ENCODE measurements at regions not wholly inside any gene's neighbourhood (a gene's known extent, or its start where the extent isn't known, plus 50 kb on each side); places are given as distances from the start of the nearest gene placed in this dataset.

- no peak for DNase-seq (ENCODE audit: low spot score)
Observed at GRCh38 chr4:123939621-123940020, 543.0 kb downstream of the SPRY1 start.

DNA sequence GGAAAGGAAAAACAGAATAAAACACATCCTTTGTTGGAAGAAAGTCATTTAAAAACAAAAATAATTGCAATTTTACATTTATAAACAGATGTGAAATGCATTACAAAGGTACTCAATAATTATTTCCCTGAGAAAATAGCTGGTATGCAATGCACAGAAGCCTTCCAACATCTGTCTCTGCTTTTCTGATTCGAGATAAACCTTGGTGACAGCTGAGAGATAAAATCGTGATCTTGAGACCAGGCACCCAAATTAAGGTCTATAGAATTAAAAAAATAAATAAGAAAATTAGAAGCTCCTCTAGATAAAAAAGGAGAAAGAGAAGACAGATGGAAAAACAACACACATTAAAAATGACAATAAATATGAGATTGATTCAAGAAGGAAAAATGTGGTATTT lies 544.0 kb downstream of the SPRY1 start:
- DNase-seq (ENCODE audit: low spot score): no peak

DNA sequence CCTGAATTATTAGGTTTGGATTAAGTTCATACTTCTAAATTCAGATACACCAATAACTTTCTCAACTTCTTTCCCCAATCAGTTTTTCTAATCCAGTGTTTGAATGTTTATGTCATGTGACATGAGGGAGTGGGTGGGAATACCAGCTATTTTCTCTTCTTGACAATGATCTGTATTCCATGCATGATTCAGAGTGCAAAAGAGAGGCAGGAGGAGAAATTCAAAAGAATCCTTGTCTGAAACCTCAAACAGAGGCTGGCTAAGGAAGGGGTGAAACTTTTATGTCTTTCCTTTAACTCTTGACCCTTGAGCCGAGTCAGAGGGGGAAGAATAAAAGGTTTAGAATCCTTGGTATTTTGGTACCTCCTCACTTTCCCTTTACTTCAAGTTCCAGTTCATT lies 544.7 kb downstream of the SPRY1 start:
- no peak for DNase-seq (ENCODE audit: low spot score)

DNA sequence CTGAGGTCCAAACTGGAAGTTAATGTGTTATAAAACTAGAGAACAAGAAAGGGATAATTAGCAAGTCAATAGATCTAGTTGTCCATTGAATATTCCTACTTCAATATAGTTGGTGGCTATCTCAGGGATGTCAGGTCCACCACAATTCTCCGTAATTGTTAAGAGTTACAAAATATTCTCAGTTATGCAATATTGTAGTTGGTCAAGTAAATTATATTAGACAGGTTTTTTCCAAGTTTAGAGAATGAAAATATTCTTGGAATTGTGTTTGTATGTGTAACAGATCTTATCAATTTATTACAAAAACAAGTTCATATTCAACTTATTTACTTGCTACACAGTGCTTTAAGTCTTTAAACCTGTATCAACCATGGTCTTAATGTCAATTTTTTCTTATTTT lies 547.4 kb downstream of the SPRY1 start:
- DNase-seq (ENCODE audit: low spot score): no peak

DNA sequence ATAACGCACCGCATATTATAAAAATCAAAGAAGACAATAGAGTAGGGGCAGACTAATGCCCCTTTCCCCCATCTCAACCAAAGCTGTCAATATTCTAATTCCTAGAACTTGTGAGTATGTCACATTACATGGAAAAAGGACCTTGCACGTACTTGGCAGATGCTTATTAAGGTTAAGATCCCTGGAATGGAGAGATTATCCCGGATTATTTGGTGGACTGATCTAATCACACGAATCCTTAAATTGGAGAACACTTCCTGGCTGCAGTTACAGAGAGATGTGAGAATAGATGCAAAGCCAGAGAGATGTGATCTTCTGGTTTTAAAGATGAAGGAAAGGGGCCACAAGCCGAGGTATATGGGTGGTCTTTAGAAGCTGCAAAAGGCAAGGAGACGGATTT lies 548.7 kb downstream of the SPRY1 start:
- no peak for DNase-seq (ENCODE audit: low spot score)

DNA sequence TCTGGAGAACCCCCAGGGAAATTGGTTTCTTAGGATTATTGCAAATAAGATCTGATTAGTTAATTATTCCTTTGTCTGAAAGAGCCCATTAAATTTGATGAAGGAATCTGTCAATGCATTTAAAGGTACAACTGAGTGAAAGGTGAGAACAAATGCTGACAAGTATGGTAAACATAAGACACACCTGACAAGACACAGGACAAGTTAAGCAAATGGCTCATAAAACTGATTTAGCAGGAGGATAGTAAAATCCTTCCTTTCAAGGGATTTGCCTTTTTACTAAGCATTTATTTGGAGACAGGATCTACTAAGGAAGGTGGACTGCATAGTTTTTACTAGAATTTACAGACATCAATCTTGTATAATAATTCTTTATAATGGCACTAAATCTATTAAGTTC lies 553.9 kb downstream of the SPRY1 start:
- DNase-seq (ENCODE audit: low spot score): no peak

DNA sequence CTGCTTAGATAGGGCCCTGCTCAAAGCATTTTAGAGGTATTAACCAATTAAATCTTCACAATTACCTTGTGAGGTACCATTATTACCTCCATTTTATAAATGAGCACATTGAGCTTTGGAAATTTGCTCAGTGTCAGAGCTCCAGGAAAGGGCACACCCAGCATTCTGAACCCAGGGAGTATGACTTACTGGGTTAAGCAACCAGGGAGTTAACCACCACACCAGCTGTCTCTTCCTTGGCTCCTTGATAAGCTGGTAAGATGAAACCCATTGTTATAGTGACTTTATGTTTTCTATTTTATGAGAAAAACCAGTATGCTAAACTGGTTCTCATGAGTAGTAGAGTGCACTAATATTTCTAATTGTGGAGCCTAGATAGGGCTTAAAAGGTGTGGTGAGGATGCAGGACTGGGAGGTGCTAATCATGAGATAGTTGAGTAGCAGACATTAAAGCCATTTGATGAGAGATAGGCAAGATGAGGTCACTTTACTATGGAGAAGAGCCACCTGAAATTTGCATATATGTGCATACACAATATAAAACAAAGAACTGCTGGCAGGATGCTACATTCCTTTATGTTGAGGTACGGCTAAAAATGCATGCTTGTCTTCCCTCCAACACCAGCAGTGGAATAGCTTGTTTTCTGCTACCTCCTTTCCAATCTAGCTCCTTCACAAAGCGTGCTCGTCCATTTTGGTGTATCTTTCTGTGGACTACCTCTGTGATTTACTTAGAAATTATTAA lies 556.1 kb downstream of the SPRY1 start:
- no peak for DNase-seq (ENCODE audit: low spot score)

DNA sequence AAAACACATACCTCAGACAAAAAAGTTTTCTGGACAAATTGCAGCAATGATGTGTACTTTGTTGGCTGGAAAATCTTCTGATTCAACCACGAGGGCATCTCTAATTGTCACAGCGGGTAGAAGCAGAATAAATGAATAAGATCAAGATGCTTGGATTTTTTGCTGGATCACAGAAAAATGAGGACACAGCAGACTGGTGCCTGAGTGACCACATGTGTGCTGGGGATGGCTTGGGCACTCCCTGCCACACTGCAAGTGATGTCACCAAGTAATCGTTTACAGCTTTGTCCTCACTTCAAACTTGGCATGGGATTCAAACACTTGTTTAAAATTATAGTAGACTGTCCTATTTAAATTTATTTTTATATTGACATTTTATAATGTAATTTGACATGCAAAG lies 557.0 kb downstream of the SPRY1 start:
- no peak for DNase-seq (ENCODE audit: low spot score)

DNA sequence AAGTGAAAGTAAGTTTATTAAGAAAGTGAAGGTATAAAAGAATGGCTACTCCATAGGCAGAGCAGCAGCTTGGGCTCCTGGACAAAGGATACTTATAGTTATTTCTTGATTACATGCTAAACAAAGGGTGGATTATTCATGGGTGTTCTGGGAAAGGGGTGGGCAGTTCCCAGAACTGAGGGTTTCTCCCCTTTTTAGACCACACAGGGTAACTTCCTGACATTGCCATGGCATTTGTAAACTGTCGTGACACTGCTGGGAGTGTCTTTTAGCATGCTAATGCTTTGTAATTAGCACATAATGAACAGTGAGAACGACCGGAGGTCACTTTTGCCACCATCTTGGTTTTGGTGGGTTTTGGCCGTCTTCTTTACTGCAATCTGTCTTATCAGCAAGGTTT lies 557.6 kb downstream of the SPRY1 start:
- DNase-seq (ENCODE audit: low spot score): no peak

- no peak for DNase-seq (ENCODE audit: low spot score)
Observed at GRCh38 chr4:123955167-123955800, 558.7 kb downstream of the SPRY1 start.

DNA sequence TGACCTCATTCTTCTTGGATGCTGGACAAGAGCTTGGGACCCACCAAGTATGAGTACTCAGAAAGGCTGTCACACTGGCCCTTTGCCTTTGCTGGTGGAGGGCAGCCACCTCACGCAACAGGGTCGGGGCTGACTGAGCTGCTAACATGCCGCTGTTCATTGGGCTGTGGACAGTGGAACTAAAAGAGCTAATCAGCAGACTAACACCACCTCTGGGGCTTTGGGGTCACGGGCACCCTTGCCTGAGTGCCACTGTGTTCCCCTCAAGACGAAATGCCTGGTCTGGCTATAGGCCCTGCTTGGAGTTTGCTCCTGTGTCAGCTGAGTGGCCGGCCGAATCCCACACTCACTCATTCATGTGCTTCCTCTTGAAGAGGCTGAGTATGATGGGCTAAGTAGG lies 559.6 kb downstream of the SPRY1 start:
- DNase-seq (ENCODE audit: low spot score): no peak

- no peak for DNase-seq (ENCODE audit: low spot score)
Observed at GRCh38 chr4:123966990-123967769, 570.6 kb downstream of the SPRY1 start.

DNA sequence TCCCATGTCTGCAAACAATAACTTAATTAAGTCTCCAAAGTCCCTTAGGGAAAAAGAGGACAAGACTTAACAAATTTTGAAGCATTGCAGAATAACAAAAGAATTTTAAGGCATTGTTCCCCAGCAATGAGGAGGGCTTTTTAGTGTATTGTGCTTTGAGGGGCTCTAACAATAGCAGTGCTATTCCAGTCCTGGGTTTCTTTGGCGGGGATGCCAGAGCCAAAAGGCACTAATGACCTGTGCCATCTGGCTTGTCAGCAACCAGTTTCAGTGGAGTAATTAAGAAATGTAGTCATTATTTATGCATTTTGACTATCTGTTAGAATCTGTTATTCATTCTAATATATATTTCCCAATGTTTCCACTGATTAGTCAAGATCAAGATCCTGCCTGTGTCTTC lies 575.4 kb downstream of the SPRY1 start:
- no peak for DNase-seq (ENCODE audit: low spot score)

DNA sequence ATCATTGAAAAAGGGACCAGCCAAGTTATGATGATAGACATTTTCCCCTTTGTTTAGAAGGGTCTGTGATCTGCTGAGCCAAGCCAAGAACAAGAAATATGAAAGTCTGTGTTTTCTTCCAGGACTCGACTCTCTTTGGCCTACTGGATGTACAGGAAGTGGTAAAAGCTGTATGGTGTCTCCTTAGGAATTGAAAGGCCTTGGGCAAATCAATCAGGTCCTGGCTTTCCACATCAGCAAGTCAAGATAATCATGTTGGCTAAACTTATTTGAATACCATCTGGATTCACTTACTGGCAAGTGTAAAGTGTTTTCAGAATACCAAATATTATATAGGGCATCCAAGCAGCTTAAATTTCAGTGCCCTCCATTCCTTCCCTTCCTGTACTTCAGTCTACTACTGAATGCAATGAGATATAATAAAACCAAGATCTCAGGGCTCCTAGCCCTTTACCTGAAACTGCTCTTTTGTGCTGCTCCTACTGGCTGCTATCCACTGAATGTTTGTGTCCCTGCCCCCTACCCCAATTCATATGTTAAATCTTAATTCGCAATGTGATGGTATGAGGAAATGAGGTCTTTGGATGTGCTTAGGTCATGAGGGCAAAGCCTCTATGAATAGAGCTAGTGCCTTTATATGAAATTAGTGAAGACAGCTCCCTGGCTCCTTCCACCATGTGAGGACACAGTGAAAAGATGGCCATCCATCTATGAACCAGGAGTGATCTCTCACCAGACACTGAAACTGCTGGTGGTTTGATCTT lies 578.0 kb downstream of the SPRY1 start:
- DNase-seq (ENCODE audit: low spot score): no peak

DNA sequence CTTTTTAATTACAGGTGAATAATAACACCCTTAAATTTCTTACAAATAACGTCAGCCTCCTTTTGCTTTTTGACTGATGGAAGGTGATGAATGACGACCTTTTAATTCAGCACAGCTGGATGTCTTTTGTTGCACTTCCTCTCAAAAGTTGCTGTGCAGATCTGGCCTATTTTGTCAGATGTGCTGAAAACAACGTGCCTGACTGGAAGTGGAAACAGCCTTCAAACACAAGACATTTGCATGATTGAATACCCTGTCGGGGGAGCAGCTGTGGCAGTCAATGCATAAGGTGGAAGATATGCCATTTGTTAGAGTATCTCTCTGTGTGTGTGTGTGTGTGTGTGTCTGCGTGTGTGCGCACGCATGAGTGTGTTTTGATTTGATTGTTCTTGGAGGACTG lies 579.7 kb downstream of the SPRY1 start:
- DNase-seq (ENCODE audit: low spot score): no peak

- DNase-seq (ENCODE audit: low spot score): no peak
Observed at GRCh38 chr4:123976819-123977218, 580.2 kb downstream of the SPRY1 start.

- no peak for DNase-seq (ENCODE audit: low spot score)
Observed at GRCh38 chr4:123977641-123978081, 581.1 kb downstream of the SPRY1 start.

DNA sequence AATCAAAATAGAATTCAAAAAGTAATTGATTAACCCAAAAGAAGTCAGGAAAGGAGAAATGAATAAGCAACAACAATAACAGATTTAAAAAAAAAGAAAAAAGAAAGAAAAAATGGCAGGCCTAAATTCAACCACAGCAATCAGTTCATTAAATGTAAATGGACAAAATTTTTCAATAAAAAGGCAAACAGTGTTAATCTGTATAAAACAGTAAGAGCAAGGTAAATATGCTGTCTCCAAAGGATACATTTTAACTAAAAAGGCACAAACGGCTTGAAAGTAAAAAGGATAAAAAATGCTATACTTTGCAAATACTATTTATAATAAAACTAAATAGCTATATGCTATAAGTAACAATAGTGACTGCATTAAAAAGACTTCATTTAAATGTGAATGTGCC lies 582.0 kb downstream of the SPRY1 start:
- no peak for DNase-seq (ENCODE audit: low spot score)

- no peak for DNase-seq (ENCODE audit: low spot score)
Observed at GRCh38 chr4:123980736-123981300, 584.2 kb downstream of the SPRY1 start.

DNA sequence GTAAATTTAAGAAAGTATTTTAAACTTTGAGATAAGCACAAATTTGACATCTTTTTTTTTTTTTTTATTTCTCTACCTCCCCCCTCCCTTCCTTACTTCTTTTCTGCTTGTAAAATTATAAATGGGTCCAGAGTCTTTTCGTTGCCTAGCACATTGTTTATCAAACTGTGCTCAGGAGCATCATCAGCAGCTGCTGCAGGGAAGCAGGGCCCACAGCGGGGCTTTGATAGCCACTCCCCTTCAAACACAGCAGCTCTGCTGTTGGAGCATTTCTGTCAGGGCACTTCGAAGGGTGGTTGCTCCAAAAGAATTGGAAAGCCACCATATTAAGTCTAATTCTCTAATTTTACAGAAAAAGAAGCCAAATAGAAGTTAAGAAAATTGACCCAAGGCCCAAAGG lies 588.3 kb downstream of the SPRY1 start:
- DNase-seq (ENCODE audit: low spot score): no peak

DNA sequence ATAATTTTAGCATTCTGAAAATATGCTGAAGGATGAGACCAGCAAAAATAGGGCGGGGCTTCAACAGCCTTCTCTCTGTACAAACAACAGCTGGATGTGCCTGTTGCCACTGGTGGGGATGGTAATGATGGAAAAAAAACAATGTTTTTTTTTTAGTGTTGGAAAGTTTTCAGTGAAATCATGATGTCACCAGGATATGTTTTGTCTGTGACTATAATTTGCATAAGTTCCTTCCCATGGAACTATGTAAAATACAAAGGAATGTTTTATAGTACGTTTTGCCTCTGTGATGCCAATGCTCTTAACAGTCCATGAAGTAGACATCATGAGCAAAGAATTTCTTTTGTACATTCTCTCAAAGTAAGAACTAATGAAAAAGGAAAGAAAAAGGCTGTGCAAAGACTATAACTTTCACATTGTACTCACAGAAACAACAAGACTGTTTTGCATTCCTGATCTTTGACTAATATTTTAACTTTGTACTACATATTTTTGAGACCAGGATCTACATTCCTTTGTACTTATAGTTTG lies 589.7 kb downstream of the SPRY1 start:
- DNase-seq (ENCODE audit: low spot score): no peak

- no peak for DNase-seq (ENCODE audit: low spot score)
Observed at GRCh38 chr4:123987408-123987807, 590.8 kb downstream of the SPRY1 start.

Data from CD4-positive, alpha-beta T cell treated with Interleukin-15 for 4 hours (primary cell).